Activated T-helper 17 cell treated with anti-CD3 and anti-CD28 coated beads, Interleukin-2, amount 50 U/mL, for 72 hours (primary cell): ENCODE measurements at regions not wholly inside any gene's neighbourhood (a gene's known extent, or its start where the extent isn't known, plus 50 kb on each side); places are given as distances from the start of the nearest gene placed in this dataset.
"Not testable (repeated sequence)": the region's sequence is repeated elsewhere in the genome, so short reads cannot be mapped to it uniquely, and the experiment has no call there.

Source experiments
- ATAC-seq: fragments of 150-1000 bp; cut with Tn5 transposase; replicated peaks from 2 replicates; pipeline ENCODE4 v1.10.0; 2021; ENCODE audit warnings: mild to moderate bottlenecking, moderate library complexity
- H3K27ac Mint-ChIP-seq: one replicate; pipeline ENCODE4 v1.8.0; 2022; ENCODE audit warnings: mixed read lengths
- H3K27me3 Mint-ChIP-seq: one replicate; pipeline ENCODE4 v1.8.0; 2022; ENCODE audit warnings: mixed read lengths
- H3K36me3 Mint-ChIP-seq: one replicate; pipeline ENCODE4 v1.8.0; 2022; ENCODE audit warnings: low read depth, mild to moderate bottlenecking, mixed read lengths
- H3K4me1 Mint-ChIP-seq: one replicate; pipeline ENCODE4 v1.8.0; 2022; ENCODE audit warnings: mixed read lengths
- H3K4me3 Mint-ChIP-seq: one replicate; pipeline ENCODE4 v1.8.0; 2022; ENCODE audit warnings: mild to moderate bottlenecking, mixed read lengths
- H3K9me3 Mint-ChIP-seq: one replicate; pipeline ENCODE4 v1.8.0; 2022; ENCODE audit warnings: mixed read lengths

DNA sequence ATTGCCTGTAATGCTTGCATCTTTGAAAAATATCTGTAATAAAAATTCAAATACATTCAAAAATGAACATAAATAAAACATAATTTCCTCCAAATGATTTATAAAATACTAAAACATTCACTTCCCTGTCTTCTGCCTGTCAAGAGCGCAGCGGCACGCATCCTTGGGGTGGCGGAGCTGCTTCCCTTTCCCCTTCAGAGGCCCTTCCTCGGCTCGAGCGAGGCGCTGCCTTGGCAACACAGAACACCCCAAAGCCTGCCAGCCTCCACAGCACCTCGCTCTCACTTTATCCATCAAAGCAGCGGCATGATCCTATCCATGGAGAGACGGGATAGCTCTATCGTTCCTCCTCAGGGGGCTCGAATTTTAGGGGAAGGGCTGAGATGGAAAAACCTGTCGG, 146.2 kb downstream of the GXYLT1 start:
- H3K9me3 Mint-ChIP-seq, result no peaks in the 10 kb centered on the region
- H3K36me3 Mint-ChIP-seq, result no peaks in the 10 kb centered on the region
- H3K4me3 Mint-ChIP-seq, result no peak overlapping the region
- no peaks in the 10 kb centered on the region for H3K4me1 Mint-ChIP-seq
- H3K27ac Mint-ChIP-seq, result no peak overlapping the region
- ATAC-seq, result no peak
- H3K27me3 Mint-ChIP-seq, result peaks cover 20% of the 10 kb centered on the region

DNA sequence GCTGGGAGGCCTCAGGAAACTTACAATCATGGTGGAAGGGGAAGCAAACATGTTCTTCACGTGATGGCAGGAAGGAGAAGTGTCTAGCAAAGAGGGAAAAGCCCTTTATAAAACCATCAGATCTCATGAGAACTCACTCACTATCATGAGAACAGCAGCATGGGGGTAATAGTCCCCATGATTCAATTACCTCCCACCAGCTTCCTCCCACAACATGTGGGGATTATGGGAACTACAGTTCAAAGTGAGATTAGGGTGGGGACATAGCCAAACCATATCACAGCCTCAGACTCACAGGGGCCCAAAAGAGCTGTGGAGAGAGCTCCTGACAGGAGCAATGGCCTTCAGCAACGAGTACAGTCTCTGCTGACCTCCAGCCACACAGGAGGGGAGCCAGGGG, 151.4 kb downstream of the GXYLT1 start:
- no peak for ATAC-seq
- peaks cover 12% of the 10 kb centered on the region for H3K27me3 Mint-ChIP-seq

DNA sequence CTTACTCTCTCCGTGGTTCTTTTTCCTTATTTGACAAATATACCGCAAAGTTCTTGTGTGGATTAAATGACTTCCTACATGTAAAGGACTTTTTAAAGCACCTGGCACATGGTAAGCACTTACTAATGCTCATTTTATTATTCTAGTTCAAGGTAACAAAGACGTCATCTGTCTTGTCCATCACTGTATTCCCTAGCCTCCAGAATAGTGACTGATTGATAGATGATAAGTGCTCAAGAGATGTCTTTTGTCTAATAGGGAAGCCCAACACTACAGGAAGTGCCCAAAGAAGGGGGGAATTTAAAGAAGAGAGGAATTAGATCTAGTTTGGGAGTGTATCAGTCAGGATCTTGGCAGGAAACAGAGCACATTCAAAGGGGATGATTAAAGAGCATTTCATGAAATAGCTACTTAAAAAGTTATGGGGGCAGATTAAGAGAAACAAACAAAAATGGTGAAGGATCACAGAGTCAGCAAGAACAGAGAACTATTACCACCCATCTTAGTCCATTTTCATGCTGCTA, 151.9 kb downstream of the GXYLT1 start:
- Mint-ChIP-seq H3K27me3 (peaks cover 7% of the 10 kb centered on the region), H3K4me1 (no peaks in the 10 kb centered on the region), H3K27ac (no peak overlapping the region), H3K4me3 (no peak overlapping the region), H3K9me3 (no peaks in the 10 kb centered on the region), H3K36me3 (no peaks in the 10 kb centered on the region)
- no peak for ATAC-seq

More for the DNA sequence above, 151.4 kb downstream of the GXYLT1 start:
- H3K4me1 Mint-ChIP-seq, result no peaks in the 10 kb centered on the region
- no peaks in the 10 kb centered on the region for H3K9me3 Mint-ChIP-seq
- no peak overlapping the region for H3K27ac Mint-ChIP-seq
- H3K4me3 Mint-ChIP-seq, result no peak overlapping the region
- no peaks in the 10 kb centered on the region for H3K36me3 Mint-ChIP-seq

DNA sequence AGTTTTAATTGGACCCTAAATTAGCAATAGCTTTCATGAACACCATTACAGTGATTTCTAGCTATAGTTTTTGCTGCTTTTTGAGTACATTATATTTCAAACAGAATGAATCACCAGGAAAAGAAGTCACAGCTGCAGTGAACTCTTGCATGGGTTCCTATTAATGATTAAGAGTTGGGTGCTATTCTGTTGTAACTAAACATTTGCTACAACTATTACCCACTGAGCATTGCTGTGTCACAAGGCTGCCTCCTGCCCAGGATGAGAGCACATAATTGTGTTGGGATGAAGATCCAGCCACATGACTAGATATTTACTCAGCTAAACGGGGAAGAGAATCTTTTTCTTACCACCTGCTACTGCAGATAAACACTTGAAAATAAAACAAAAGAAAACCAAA, 152.7 kb downstream of the GXYLT1 start:
- Mint-ChIP-seq H3K36me3 (no peaks in the 10 kb centered on the region), H3K4me3 (no peak overlapping the region), H3K4me1 (no peaks in the 10 kb centered on the region), H3K27ac (no peak overlapping the region), H3K9me3 (no peaks in the 10 kb centered on the region), H3K27me3 (peaks cover 6% of the 10 kb centered on the region)
- ATAC-seq, result no peak

DNA sequence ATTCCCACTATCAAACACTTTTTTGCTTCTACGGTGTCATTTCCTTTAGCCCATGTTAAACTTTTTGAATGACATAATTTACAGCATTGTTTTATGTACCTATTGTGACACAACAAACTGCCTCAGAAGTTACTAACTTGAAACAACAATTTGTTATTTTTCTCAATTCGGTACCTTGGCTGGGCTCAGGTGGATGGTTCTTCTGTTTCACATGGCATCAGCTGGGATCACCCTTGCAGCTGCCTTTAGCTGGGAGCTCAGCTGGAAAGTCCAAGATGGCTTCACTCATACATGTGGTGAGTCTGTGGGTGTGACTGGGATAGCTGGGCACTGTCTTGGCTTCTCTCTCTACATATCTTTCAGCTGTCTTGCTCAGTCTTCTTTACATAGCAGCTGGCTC, 156.0 kb downstream of the GXYLT1 start:
- H3K4me1 Mint-ChIP-seq, result no peaks in the 10 kb centered on the region
- ATAC-seq, result no peak
- peaks cover 5% of the 10 kb centered on the region for H3K27me3 Mint-ChIP-seq
- no peaks in the 10 kb centered on the region for H3K9me3 Mint-ChIP-seq
- no peaks in the 10 kb centered on the region for H3K36me3 Mint-ChIP-seq
- no peak overlapping the region for H3K4me3 Mint-ChIP-seq
- no peak overlapping the region for H3K27ac Mint-ChIP-seq

DNA sequence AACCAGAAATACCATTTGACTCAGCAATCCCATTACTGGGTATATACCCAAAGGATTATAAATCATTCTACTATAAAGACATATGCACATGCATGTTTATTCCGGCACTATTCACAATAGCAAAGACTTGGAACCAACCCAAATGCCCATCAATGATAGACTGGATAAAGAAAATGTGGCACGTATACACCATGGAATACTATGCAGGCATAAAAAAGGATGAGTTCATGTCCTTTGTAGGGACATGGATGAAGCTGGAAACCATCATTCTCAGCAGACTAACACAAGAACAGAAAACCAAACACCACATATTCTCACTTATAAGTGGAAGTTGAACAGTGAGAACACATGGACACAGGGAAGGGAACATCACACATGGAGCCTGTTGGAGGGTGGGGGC, 158.2 kb downstream of the GXYLT1 start:
- H3K36me3 Mint-ChIP-seq, H3K4me1 Mint-ChIP-seq, ATAC-seq, H3K9me3 Mint-ChIP-seq, H3K27ac Mint-ChIP-seq, H3K4me3 Mint-ChIP-seq, H3K27me3 Mint-ChIP-seq: not testable (repeated sequence)

DNA sequence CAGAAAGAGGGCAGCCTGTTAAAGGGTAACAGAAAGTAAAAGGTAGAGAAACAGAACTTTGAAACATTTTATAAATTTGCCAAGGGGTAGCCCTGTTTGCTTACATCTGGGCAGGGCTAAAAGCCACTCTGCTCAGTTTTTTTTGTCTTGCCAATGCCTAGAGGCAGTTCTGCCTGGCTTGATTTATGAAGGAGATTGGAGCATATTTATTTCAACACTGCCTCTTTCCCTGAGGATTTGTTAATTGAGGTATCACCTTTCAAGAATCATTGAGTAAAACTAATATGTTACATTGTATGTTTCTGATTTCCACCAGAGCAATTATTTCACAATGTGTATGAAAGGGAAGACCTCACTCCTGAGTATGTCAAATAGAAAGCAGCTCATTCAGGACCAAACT, 160.8 kb downstream of the GXYLT1 start:
- Mint-ChIP-seq H3K9me3 (no peaks in the 10 kb centered on the region), H3K27me3 (peaks cover 19% of the 10 kb centered on the region), H3K4me1 (no peaks in the 10 kb centered on the region), H3K27ac (no peak overlapping the region), H3K4me3 (no peak overlapping the region), H3K36me3 (no peaks in the 10 kb centered on the region)
- ATAC-seq, result no peak

DNA sequence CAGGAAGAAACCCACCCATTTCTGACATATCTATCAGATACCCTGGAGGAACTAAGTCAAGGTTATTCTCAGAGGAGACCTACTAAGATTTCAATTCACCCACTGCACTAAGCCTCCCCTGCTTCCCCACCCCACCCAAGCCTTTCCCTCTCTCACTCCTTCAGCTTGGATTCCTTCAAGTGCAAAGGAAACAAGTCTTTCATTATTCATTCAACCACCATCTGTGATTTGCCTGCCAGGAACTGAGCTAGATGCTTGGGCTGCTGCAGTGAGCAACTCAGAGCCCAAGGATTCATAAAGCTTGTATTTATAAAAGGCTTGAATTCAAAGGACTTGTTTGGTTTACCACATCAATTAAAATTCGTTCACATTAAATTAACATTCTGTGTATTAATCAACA, 161.3 kb downstream of the GXYLT1 start:
- peaks cover 19% of the 10 kb centered on the region for H3K27me3 Mint-ChIP-seq
- no peaks in the 10 kb centered on the region for H3K36me3 Mint-ChIP-seq
- no peaks in the 10 kb centered on the region for H3K4me1 Mint-ChIP-seq
- no peak overlapping the region for H3K27ac Mint-ChIP-seq
- ATAC-seq, result no peak
- no peaks in the 10 kb centered on the region for H3K9me3 Mint-ChIP-seq
- no peak overlapping the region for H3K4me3 Mint-ChIP-seq

DNA sequence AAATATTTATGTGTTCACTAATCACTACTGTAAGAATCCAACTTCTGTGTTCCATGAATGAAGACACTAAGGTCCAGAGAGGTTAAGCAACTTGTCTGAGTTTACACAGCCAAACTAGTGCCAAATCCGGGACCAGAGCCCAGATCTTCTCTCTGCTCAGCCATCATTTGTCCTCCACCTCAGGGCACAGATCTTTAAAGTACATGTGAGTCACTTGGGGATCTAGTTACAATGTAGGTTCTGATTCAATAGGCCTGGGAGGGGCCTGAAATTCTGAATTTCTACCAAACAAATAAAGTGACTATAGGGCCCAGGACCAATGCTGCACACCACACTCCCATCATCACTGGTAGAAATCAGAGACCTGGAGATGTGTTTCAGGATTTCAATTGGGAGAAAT, 162.9 kb downstream of the GXYLT1 start:
- peaks cover 22% of the 10 kb centered on the region for H3K27me3 Mint-ChIP-seq
- H3K36me3 Mint-ChIP-seq, result no peaks in the 10 kb centered on the region
- H3K4me1 Mint-ChIP-seq, result no peaks in the 10 kb centered on the region
- no peak for ATAC-seq
- no peak overlapping the region for H3K27ac Mint-ChIP-seq
- H3K9me3 Mint-ChIP-seq, result no peaks in the 10 kb centered on the region
- no peak overlapping the region for H3K4me3 Mint-ChIP-seq

DNA sequence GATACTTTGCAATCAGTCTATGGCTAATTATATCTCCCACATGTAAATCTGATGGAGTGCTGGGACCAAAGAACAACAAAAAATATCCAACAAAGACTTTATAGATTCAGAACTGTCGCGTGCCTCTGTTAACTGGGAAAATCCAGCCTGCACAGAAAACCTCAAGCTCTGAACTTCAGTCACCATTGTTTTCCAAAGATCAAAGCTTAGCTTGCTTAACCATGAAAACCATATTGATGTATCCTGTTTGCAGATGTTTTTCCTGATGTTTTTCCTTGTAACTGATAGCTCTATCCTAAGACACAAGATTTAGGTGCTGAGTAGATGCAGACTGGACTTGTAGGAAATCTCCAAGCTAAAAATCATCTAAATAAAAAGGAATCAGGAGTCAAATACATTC, 163.7 kb downstream of the GXYLT1 start:
- no peaks in the 10 kb centered on the region for H3K36me3 Mint-ChIP-seq
- no peak overlapping the region for H3K27ac Mint-ChIP-seq
- peaks cover 22% of the 10 kb centered on the region for H3K27me3 Mint-ChIP-seq
- no peak overlapping the region for H3K4me3 Mint-ChIP-seq
- H3K9me3 Mint-ChIP-seq, result no peaks in the 10 kb centered on the region
- ATAC-seq, result no peak
- no peaks in the 10 kb centered on the region for H3K4me1 Mint-ChIP-seq

DNA sequence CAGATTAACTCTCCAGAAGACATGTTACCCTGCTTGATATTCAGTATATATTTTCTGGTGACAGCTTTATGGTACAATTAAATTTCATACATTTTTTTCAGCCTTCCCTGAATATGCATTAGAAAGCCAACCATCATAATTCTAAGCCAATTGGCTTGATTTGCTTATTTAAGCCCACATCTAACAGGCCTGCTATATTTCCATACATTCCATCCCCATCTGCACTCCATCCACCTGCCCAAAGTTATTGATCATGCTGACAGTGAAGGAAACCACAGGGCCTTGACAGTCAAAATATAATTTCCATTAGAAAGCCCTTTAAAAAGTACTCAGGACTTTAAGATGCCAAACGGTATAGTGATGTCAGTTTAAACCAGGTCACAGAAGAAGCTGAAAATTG, 164.3 kb downstream of the GXYLT1 start:
- Mint-ChIP-seq H3K9me3 (no peaks in the 10 kb centered on the region), H3K27ac (no peak overlapping the region), H3K4me1 (no peaks in the 10 kb centered on the region), H3K27me3 (peaks cover 22% of the 10 kb centered on the region), H3K4me3 (no peak overlapping the region), H3K36me3 (no peaks in the 10 kb centered on the region)
- ATAC-seq, result no peak

DNA sequence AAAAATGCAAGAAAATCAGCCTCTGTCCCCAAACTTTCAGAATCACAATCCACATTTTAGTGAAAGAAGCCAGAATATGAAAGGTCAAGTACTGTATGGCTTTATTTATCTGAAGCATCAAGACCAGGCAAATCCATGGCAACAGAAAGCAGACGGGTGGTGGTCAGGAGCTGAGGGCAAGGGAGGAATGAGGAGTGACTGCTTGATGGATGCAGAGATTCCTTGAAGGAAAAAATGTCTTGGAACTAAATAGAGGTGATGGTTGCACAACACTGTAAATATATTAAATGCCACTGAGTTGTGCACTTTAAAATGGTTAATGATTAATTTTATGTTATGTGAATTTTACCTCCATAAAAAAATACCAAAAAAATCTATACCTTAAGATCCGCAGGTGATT, 165.1 kb downstream of the GXYLT1 start:
- ATAC-seq, result no peak
- Mint-ChIP-seq H3K27me3 (peaks cover 18% of the 10 kb centered on the region), H3K9me3 (no peaks in the 10 kb centered on the region), H3K4me3 (no peak overlapping the region), H3K27ac (no peak overlapping the region), H3K36me3 (no peaks in the 10 kb centered on the region), H3K4me1 (no peaks in the 10 kb centered on the region)

DNA sequence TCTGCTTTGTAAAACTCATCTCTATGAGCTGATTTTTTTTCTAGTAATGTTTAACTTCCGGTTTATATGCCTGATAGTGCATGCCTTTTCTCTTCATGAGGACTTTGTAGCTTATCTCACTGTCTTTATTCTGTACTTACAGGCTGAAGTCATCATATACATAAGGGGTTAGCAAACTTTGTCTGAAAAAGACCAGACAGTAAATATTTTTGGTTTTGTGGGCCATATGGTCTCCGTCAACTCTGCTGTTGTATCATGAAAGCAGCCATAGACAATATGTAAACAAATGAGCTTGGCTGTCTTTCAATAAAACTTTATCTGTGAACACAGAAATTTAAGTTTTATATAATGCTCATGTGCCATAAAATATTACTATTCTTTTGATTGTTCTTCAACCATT, 172.1 kb downstream of the GXYLT1 start:
- H3K27ac Mint-ChIP-seq, result no peak overlapping the region
- H3K36me3 Mint-ChIP-seq, result no peaks in the 10 kb centered on the region
- no peaks in the 10 kb centered on the region for H3K27me3 Mint-ChIP-seq
- no peaks in the 10 kb centered on the region for H3K4me1 Mint-ChIP-seq
- H3K4me3 Mint-ChIP-seq, result no peak overlapping the region
- no peak for ATAC-seq
- no peaks in the 10 kb centered on the region for H3K9me3 Mint-ChIP-seq

DNA sequence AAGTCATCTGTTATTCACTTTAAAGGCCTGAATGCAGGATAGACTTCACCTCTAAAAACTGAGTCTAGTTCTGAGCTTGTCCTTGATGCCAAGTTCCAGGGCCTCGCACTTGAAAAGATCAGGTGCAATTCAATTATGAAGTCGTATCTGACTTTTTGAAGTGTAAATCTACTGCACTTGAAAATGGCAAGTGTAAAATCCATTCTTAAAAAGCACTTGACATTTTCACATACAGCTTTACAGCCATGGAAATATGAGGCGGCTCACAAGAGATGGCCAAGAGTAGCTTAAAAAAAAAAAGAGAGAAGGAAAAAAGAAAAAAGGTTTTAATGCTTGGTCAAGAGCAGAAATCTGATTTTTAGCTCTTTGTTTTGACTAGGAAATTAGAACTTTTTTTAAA, 172.5 kb downstream of the GXYLT1 start:
- Mint-ChIP-seq H3K4me3 (no peak overlapping the region), H3K9me3 (no peaks in the 10 kb centered on the region), H3K36me3 (no peaks in the 10 kb centered on the region), H3K27me3 (no peaks in the 10 kb centered on the region), H3K27ac (no peak overlapping the region), H3K4me1 (no peaks in the 10 kb centered on the region)
- no peak for ATAC-seq

DNA sequence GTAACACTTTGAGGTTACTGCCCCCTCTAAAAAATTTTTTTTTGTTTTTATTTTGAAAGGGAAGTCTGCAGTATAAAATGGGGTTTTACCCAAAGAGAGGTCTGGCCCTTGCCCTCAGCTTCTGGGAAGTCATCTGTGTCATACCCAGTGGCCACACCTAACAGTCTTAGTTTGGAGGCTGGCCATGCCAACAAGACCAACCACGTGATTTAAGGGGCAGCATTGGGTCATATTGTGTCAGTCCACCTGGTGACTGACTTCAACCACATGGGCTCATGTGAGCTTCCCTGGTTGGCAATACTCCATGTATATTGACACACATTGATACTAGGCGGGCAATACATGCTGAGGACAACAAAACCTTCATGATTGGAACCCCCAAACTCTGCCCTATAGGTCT, 173.9 kb downstream of the GXYLT1 start:
- Mint-ChIP-seq H3K36me3 (no peaks in the 10 kb centered on the region), H3K4me3 (no peak overlapping the region), H3K27ac (no peak overlapping the region), H3K4me1 (no peaks in the 10 kb centered on the region), H3K27me3 (no peaks in the 10 kb centered on the region), H3K9me3 (no peaks in the 10 kb centered on the region)
- ATAC-seq, result no peak

DNA sequence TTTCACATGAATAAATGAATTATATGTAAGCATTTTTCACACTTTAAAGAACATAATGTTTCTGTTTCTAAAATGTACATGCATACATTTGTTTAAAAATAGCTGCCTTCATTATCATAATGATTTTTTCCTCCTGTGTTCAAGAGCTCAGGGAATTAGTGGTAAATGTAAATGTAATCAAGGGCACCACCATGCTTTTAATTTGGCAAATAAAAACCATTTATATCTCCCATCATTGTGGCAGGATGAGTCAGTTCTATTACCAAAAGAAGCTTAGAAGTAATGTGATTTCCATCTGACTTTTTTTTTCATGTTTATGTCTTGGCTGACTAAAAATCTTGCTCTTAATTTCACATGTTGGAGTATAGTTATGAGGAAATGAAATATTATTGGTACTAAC, 176.1 kb downstream of the GXYLT1 start:
- Mint-ChIP-seq H3K4me1 (no peaks in the 10 kb centered on the region), H3K9me3 (no peaks in the 10 kb centered on the region), H3K27ac (no peak overlapping the region), H3K27me3 (peaks cover 3% of the 10 kb centered on the region), H3K36me3 (no peaks in the 10 kb centered on the region), H3K4me3 (no peak overlapping the region)
- ATAC-seq, result no peak
